SK-N-SH (cell line): ENCODE measurements at regions not wholly inside any gene's neighbourhood (a gene's known extent, or its start where the extent isn't known, plus 50 kb on each side); places are given as distances from the start of the nearest gene placed in this dataset.

Source experiments
- CHD2 ChIP-seq: fragments of 150-350 bp; IDR thresholded peaks from 2 replicates; pipeline ENCODE4 v1.6.1; 2018; ENCODE audit warnings: low read length; ENCODE audit not compliant: partially characterized antibody
- GABPA ChIP-seq: IDR thresholded peaks from 2 replicates; pipeline ENCODE4 v1.4.0; 2012; ENCODE audit warnings: low read depth, mild to moderate bottlenecking
- JUND ChIP-seq: IDR thresholded peaks from 2 replicates; pipeline ENCODE4 v1.4.0; 2012
- MAX ChIP-seq: IDR thresholded peaks from 2 replicates; pipeline ENCODE4 v1.4.0; 2012; ENCODE audit warnings: low read depth
- MEF2A ChIP-seq: IDR thresholded peaks from 2 replicates; pipeline ENCODE4 v1.4.0; 2012; ENCODE audit warnings: low read depth, borderline replicate concordance
- RAD21 ChIP-seq: IDR thresholded peaks from 2 replicates; pipeline ENCODE4 v1.6.1; 2012; ENCODE audit warnings: mild to moderate bottlenecking, low read length
- SIN3A ChIP-seq: IDR thresholded peaks from 2 replicates; pipeline ENCODE4 v1.6.1; 2012; ENCODE audit warnings: low read depth, mild to moderate bottlenecking, low read length, moderate library complexity, borderline replicate concordance
- TF ChIP-seq, protein P1 (sequence below): fragments of 200-600 bp; sonication (generic); IDR thresholded peaks from 2 replicates; pipeline ENCODE4 v1.6.1; 2017; ENCODE audit warnings: antibody characterized with exemption, mild to moderate bottlenecking, moderate library complexity
- TF ChIP-seq, protein P2 (sequence below): IDR thresholded peaks from 2 replicates; pipeline ENCODE4 v1.4.0; 2012; ENCODE audit warnings: low read depth, borderline replicate concordance
- TF ChIP-seq, protein P3 (sequence below): IDR thresholded peaks from 2 replicates; pipeline ENCODE4; 2012

GRCh38 chr5:171705830-171706468, 79.7 kb upstream of the SMIM23 start:
- no peak for TF ChIP-seq RAD21
- TF ChIP-seq SIN3A, result no peak
- TF ChIP-seq, protein P1, sequence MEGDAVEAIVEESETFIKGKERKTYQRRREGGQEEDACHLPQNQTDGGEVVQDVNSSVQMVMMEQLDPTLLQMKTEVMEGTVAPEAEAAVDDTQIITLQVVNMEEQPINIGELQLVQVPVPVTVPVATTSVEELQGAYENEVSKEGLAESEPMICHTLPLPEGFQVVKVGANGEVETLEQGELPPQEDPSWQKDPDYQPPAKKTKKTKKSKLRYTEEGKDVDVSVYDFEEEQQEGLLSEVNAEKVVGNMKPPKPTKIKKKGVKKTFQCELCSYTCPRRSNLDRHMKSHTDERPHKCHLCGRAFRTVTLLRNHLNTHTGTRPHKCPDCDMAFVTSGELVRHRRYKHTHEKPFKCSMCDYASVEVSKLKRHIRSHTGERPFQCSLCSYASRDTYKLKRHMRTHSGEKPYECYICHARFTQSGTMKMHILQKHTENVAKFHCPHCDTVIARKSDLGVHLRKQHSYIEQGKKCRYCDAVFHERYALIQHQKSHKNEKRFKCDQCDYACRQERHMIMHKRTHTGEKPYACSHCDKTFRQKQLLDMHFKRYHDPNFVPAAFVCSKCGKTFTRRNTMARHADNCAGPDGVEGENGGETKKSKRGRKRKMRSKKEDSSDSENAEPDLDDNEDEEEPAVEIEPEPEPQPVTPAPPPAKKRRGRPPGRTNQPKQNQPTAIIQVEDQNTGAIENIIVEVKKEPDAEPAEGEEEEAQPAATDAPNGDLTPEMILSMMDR, result no peak
- no peak for TF ChIP-seq CHD2
- no peak for TF ChIP-seq MAX
- TF ChIP-seq, protein P2, sequence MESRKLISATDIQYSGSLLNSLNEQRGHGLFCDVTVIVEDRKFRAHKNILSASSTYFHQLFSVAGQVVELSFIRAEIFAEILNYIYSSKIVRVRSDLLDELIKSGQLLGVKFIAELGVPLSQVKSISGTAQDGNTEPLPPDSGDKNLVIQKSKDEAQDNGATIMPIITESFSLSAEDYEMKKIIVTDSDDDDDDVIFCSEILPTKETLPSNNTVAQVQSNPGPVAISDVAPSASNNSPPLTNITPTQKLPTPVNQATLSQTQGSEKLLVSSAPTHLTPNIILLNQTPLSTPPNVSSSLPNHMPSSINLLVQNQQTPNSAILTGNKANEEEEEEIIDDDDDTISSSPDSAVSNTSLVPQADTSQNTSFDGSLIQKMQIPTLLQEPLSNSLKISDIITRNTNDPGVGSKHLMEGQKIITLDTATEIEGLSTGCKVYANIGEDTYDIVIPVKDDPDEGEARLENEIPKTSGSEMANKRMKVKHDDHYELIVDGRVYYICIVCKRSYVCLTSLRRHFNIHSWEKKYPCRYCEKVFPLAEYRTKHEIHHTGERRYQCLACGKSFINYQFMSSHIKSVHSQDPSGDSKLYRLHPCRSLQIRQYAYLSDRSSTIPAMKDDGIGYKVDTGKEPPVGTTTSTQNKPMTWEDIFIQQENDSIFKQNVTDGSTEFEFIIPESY, result no peak
- no peak for TF ChIP-seq MEF2A
- no peak for TF ChIP-seq GABPA
- TF ChIP-seq JUND, result no peak
- TF ChIP-seq, protein P3, sequence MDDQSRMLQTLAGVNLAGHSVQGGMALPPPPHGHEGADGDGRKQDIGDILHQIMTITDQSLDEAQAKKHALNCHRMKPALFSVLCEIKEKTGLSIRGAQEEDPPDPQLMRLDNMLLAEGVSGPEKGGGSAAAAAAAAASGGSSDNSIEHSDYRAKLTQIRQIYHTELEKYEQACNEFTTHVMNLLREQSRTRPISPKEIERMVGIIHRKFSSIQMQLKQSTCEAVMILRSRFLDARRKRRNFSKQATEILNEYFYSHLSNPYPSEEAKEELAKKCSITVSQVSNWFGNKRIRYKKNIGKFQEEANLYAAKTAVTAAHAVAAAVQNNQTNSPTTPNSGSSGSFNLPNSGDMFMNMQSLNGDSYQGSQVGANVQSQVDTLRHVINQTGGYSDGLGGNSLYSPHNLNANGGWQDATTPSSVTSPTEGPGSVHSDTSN, result no peak
